Hematopoietic multipotent progenitor cell treated with erythropoietin and hydrocortisone succinate and interleukin-3 and kit ligand, for 4 days (in vitro differentiated cells): ENCODE measurements at regions not wholly inside any gene's neighbourhood (a gene's known extent, or its start where the extent isn't known, plus 50 kb on each side); places are given as distances from the start of the nearest gene placed in this dataset.
"Not testable (repeated sequence)": the region's sequence is repeated elsewhere in the genome, so short reads cannot be mapped to it uniquely, and the experiment has no call there.

Source experiments
- DNase-seq: peaks from one replicate; pipeline ENCODE4 v3.0.0-alpha.2; 2015

DNA sequence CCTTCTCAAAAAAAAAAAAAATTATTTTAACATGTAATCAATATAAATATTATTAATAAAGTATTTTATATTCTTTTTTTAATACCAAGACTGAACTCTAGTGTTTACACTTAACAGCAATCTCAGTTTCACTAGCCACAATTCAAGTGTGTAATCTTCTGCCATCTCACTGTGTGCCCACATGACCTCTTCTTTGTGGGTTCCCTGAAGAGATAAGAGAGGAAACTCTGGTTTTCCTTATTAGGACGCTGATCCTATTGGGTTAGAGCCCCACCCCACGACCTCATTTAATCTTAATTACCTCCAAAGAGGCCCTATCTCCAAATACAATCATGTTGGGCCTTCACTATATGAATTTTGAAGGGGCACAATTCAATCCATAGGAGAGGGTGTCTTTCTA, 177.6 kb downstream of the STK31 start:
- peak; percentile 10 for DNase-seq

DNA sequence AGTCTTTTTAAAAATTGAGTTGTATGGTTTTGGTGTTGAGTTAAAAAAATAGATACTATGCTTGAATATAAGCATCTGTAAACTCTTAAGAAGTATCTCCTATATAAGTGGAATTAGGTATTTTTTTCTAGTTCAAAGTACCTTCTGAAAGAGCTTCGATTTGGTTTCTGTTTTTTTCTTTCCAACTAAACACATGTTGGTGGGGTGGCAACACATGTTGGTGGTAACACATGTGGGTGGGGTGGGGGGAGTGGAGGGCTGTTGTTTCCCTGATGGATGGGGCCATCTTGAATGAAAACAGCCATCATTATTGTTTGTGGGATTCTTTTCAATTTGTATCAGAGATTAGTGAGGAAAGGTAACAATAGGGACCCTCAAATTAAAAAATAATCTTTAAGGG, 178.9 kb downstream of the STK31 start:
- no peak for DNase-seq

DNA sequence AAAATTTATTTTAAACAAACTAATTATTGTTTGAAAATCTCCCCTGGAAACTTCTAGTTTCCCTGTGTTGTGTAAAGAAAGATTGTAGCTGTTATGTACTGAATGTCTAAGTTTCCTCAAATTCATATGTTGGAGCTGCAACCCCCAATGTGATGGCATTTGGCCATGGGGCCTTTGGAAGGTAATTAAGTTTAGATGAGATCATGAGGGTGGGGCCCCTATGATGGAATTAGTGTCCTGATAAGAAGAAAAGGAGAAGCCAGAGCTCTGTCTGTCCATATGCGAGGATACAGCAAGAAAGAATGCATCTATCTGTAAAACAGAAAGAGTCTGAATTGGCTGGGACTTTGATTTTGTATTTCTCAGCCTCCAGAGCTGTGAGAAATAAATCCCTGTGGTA, 179.5 kb downstream of the STK31 start:
- no peak for DNase-seq

GRCh38 chr7:23892019-23892418, 182.0 kb downstream of the STK31 start:
- DNase-seq: no peak

GRCh38 chr7:23893176-23893941, 183.3 kb downstream of the STK31 start:
- no peak for DNase-seq

- DNase-seq: peak; percentile 83
Observed at GRCh38 chr7:23893942-23894891, 184.2 kb downstream of the STK31 start.

GRCh38 chr7:23894892-23895569, 185.0 kb downstream of the STK31 start:
- DNase-seq: no peak

DNA sequence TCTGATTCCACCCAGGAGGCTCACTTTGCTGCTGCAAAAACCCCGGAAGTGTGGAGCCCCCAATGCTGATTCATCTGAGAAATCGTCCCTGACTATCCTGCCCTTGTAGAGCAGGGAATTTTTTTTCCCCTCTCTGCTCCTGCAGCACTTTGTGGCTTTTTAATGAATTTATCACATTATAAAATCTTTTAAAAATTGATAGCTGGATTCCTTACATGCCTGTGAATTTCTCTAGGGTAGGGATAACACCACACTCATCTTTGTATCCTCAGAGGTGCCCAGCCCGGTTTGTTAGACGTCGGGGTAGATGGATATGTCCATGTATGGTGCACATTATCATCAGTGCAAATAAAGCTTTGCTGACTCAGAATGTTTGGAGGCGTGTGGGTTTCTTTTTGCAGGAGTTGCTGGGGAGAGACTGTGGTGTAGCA, 185.7 kb downstream of the STK31 start:
- no peak for DNase-seq

DNA sequence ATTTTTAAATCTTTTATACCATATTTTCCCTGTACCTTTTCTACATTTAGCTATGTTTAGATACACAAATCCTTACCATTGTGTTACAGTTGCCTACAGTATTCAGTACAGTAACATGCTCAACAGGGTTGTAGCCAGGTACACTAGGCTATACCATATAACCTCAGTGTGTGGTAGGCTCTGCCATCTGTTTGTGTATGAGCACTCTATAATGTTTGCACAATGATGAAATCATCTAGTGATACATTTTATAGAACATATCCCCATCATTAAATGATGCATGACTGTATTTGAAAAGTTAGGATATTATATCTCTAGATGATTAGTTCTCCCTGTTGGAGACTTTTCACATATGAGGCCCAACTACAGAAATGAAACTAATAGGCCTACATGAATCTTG, 188.6 kb downstream of the STK31 start:
- no peak for DNase-seq

DNA sequence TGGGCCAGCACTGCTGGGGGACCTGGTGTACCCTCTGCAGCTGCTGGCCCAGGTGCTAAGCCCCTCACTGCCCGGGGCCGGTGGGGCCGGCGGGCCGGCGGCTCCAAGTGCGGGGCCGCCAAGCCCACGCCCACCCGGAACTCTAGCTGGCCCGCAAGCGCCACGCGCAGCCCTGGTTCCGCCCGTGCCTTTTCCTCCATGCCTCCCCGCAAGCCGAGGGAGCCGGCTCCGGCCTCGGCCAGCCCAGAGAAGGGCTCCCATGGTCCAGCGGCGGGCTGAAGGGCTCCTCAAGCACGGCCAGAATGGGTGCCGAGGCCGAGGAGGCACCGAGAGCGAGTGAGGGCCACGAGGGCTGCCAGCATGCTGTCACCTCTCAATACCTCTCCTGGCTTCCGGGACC, 194.9 kb downstream of the STK31 start:
- DNase-seq: not testable (repeated sequence)

- DNase-seq: no peak
Observed at GRCh38 chr7:23907012-23907411, 197.0 kb downstream of the STK31 start.

GRCh38 chr7:23909426-23909825, 199.4 kb downstream of the STK31 start:
- no peak for DNase-seq

DNA sequence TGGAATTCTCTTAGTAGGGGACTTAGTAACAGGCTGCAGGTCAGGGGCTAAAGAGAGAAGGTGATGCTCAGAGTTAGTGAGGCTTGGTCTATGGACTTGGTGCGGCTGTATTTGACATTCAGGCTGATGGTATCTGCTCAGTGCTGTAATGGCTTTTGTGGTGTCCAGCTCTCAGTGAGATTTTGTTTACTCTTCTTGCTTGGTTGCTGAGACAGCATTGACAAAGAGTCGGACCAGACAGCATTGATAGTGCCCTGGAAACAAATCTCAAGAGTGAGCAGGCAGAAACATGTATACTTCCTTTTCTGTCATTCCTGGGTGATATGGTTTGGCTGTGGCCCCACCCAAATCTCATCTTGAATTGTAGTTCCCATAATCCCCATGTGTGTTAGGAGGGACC, 202.0 kb downstream of the STK31 start:
- no peak for DNase-seq

DNA sequence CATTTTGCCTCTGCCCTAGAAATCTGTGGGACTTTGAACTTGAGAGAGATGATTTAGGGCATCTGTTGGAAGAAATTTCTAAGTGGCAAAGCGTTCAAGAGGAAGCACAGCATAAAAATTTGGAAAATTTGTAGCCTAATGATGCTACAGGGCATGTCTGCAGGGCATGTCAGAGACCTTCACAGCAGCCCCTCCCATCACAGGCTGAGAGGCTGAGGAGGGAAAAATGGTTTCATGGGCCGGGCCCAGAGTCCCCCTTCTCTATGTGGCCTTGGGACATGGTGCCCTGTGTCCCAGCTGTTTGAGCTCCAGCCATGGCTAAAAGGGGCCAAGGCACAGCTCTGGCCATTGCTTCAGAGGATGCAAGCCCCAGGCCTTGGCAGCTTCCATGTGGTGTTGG, 203.0 kb downstream of the STK31 start:
- no peak for DNase-seq

DNA sequence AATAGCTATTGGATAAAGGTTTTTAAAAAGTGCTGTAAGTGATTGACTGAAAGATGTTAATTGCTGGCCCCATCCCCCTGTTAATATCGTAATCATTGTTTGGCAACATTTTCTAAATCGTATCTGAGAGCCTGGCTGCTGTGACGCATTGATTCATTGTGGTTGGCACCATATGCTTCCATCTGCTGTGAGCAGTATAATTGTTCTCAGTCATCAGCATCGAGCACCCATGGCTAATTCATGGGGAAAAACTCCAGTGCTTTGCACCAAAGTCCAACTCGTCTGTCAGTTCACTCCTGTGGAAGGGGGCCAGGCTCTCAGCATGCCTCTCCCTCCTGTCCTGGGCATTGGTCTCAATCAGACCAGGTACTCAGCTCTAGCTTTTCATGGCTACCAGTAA, 205.2 kb downstream of the STK31 start:
- no peak for DNase-seq

DNA sequence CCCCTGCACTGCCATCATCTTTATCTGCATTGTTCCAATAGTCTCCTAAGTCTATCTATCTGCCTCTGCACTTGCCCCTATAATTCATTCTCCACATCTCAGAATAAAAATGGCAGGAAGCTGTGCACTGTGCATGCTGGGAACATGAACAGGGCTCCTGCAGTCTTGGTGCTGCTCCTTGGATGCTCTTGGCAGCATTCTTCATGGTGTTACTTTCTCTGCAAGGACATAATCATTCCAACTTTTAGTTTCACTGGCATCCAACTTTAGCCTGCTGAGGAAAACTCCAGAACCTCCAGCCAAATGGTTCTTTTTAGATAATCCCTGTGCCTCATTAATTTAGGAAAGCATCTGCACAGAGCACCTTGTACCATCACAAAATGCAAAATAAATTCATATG, 208.3 kb downstream of the STK31 start:
- DNase-seq: no peak

DNA sequence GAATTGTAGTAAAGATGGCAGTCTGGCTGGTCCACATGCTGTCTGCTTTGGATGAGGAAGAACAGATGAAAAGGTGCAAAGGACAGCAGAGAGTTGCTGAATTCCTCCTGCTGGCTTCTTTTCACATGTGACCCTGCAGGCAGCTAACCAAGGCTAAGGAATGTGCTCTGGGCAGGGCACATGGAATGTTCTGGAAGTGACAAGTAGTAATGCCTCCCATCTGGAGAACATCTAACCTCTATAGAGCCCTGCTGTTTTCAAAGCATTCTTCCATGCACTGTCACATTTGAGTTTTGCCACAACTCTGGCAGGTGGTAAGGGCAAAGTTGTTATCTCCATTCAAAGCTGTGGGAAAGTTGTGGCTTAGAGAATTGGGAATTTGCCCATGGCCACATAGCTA, 208.8 kb downstream of the STK31 start:
- no peak for DNase-seq

- no peak for DNase-seq
Observed at GRCh38 chr7:23925088-23925487, 215.1 kb downstream of the STK31 start.

DNA sequence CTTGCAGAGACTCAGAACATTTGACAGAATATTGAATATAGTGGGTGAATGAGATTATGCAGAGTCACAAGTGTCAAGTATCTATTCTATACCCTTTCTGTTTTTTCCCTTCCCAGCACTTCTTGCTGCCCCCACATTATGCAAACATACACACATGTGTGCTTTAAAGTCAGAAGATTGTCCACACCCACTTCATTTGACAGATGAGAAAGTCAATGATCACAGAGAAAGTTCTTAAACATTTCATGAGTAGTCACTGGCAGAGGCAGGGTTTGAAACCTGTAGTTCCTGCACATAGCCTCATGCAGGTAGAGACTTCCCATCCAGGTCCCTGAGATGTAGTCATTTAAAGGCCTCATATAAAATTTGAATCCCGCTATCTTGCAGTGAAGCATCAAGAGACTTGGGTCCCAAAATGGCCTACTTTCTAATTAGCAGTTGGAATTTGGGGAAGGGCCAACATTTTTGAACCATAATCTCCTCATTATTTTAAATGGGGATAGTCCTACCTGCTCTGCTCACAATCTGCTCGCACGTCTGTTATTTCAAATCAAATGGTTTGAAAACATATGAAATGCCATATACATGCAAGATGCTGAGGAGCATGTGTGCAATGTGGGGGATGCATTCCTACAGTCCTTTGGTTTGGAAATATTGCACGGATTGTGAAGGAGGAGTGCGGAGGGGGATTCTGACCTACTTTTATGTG, 217.8 kb downstream of the STK31 start:
- DNase-seq: no peak

- DNase-seq: no peak
Observed at GRCh38 chr7:23928418-23928775, 218.4 kb downstream of the STK31 start.

GRCh38 chr7:23930312-23930711, 220.3 kb downstream of the STK31 start:
- no peak for DNase-seq

GRCh38 chr7:23931633-23932032, 221.6 kb downstream of the STK31 start:
- no peak for DNase-seq

DNA sequence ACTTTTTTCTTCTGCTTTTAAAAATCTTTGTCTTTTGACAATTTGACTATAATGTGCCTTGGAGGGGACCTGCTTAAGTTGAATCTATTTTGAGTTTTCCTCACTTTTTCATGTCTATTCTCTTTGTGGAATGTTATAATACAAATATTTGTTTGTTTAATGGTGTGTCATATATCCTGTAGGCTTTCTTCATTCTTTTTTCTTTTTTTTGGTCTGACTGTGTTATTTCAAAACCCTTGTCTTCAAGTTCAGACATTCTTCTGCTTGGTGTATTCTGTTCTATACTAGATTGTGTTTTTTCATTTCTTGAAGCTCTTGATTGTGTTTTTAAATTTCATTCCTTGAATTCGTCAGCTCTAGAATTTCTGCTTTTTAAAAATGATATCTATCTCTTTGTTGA, 228.2 kb downstream of the STK31 start:
- DNase-seq: no peak
